HEK293 (cell line): ENCODE measurements at regions not wholly inside any gene's neighbourhood (a gene's known extent, or its start where the extent isn't known, plus 50 kb on each side); places are given as distances from the start of the nearest gene placed in this dataset.

Experiments used
- OSR2 ChIP-seq: fragments of 450-650 bp; formaldehyde crosslinking; IDR thresholded peaks from 2 replicates; pipeline ENCODE4 v1.5.1; 2016; ENCODE audit warnings: missing biosample characterization, missing genetic modification characterization
- ZNF341 ChIP-seq: fragments of 450-650 bp; formaldehyde crosslinking; IDR thresholded peaks from 2 replicates; pipeline ENCODE4; 2016; ENCODE audit warnings: low read depth, missing biosample characterization, missing genetic modification characterization
- ZNF391 ChIP-seq: fragments of 450-650 bp; formaldehyde crosslinking; IDR thresholded peaks from 2 replicates; pipeline ENCODE4 v1.5.1; 2016; ENCODE audit warnings: low read depth, missing biosample characterization, missing genetic modification characterization, borderline replicate concordance
- ZNF670 ChIP-seq: fragments of 450-650 bp; formaldehyde crosslinking; IDR thresholded peaks from 2 replicates; pipeline ENCODE4 v1.5.1; 2016; ENCODE audit warnings: missing biosample characterization, missing genetic modification characterization, low read depth
- ZSCAN30 ChIP-seq: fragments of 450-650 bp; IDR thresholded peaks from 2 replicates; pipeline ENCODE4 v1.5.1; 2018; ENCODE audit warnings: missing biosample characterization, mild to moderate bottlenecking, missing genetic modification characterization, moderate library complexity
- TF ChIP-seq, protein P1 (sequence below): fragments of 450-650 bp; formaldehyde crosslinking; IDR thresholded peaks from 2 replicates; pipeline ENCODE4 v1.5.1; 2016; ENCODE audit warnings: missing biosample characterization, missing genetic modification characterization
- TF ChIP-seq, protein P2 (sequence below): fragments of 450-650 bp; formaldehyde crosslinking; IDR thresholded peaks from 2 replicates; pipeline ENCODE4 v1.5.1; 2016; ENCODE audit warnings: missing biosample characterization, missing genetic modification characterization
- TF ChIP-seq, protein P3 (sequence below): fragments of 450-650 bp; formaldehyde crosslinking; IDR thresholded peaks from 2 replicates; pipeline ENCODE4 v1.5.1; 2017; ENCODE audit warnings: missing biosample characterization, missing genetic modification characterization

DNA sequence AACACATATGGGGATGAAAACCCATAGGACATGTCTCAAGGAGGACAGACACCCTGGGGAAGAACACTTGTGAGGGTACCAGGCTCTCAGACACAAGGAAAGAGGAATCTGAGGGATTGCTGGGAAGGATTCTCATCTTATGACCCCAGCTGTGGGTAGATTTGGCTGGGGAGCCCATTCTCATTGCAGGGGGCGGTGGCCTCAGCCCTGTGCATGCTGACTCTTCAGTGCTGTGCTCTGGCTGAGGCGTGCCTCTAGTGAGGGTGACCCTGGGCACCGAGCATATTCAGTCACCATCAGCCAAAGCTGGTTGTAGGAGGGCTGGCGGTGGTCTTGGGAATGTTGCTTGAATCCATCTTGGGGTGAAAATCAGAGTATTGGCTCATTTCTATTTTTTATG, 140.7 kb downstream of the TM9SF2 start:
- TF ChIP-seq ZSCAN30 (tag by site-specific recombination) = no peak
- TF ChIP-seq, protein P1, sequence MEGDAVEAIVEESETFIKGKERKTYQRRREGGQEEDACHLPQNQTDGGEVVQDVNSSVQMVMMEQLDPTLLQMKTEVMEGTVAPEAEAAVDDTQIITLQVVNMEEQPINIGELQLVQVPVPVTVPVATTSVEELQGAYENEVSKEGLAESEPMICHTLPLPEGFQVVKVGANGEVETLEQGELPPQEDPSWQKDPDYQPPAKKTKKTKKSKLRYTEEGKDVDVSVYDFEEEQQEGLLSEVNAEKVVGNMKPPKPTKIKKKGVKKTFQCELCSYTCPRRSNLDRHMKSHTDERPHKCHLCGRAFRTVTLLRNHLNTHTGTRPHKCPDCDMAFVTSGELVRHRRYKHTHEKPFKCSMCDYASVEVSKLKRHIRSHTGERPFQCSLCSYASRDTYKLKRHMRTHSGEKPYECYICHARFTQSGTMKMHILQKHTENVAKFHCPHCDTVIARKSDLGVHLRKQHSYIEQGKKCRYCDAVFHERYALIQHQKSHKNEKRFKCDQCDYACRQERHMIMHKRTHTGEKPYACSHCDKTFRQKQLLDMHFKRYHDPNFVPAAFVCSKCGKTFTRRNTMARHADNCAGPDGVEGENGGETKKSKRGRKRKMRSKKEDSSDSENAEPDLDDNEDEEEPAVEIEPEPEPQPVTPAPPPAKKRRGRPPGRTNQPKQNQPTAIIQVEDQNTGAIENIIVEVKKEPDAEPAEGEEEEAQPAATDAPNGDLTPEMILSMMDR (tag by site-specific recombination) = no peak
- no peak for TF ChIP-seq ZNF341
- TF ChIP-seq OSR2 (tag by site-specific recombination) = no peak
- TF ChIP-seq, protein P2, sequence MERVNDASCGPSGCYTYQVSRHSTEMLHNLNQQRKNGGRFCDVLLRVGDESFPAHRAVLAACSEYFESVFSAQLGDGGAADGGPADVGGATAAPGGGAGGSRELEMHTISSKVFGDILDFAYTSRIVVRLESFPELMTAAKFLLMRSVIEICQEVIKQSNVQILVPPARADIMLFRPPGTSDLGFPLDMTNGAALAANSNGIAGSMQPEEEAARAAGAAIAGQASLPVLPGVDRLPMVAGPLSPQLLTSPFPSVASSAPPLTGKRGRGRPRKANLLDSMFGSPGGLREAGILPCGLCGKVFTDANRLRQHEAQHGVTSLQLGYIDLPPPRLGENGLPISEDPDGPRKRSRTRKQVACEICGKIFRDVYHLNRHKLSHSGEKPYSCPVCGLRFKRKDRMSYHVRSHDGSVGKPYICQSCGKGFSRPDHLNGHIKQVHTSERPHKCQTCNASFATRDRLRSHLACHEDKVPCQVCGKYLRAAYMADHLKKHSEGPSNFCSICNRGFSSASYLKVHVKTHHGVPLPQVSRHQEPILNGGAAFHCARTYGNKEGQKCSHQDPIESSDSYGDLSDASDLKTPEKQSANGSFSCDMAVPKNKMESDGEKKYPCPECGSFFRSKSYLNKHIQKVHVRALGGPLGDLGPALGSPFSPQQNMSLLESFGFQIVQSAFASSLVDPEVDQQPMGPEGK = no peak
- no peak for TF ChIP-seq ZNF670 (tag by site-specific recombination)
- TF ChIP-seq ZNF391 (tag by site-specific recombination) = no peak
- TF ChIP-seq, protein P3, sequence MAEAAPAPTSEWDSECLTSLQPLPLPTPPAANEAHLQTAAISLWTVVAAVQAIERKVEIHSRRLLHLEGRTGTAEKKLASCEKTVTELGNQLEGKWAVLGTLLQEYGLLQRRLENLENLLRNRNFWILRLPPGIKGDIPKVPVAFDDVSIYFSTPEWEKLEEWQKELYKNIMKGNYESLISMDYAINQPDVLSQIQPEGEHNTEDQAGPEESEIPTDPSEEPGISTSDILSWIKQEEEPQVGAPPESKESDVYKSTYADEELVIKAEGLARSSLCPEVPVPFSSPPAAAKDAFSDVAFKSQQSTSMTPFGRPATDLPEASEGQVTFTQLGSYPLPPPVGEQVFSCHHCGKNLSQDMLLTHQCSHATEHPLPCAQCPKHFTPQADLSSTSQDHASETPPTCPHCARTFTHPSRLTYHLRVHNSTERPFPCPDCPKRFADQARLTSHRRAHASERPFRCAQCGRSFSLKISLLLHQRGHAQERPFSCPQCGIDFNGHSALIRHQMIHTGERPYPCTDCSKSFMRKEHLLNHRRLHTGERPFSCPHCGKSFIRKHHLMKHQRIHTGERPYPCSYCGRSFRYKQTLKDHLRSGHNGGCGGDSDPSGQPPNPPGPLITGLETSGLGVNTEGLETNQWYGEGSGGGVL (tag by site-specific recombination) = no peak
